Aorta (tissue), 5 donors: ENCODE measurements at regions not wholly inside any gene's neighbourhood (a gene's known extent, or its start where the extent isn't known, plus 50 kb on each side); places are given as distances from the start of the nearest gene placed in this dataset.

Experiments
- ATAC-seq: fragments of 200-7000 bp; cut with Tn5 transposase; one replicate; pipeline ENCODE4 v1.9.1; 2022; ENCODE audit warnings: moderate library complexity; ENCODE audit not compliant: low FRiP score
- DNase-seq, 2 donors: peaks; one replicate each; pipeline ENCODE4 v3.0.0-alpha.2; 2020
- H3K27ac ChIP-seq, 2 donors: one replicate each; pipeline ENCODE4 v1.5.1; 2013; ENCODE audit warnings: low read length in 2 of 2, mild to moderate bottlenecking in 2 of 2, moderate library complexity in 2 of 2, control low read depth in 1 of 2, inconsistent platforms in 1 of 2, low read depth in 1 of 2
- H3K27me3 ChIP-seq, 2 donors: one replicate each; pipeline ENCODE4 v1.6.1; 2013; ENCODE audit warnings: control low read depth in 1 of 2, low read length in 1 of 2, mild to moderate bottlenecking in 1 of 2, moderate library complexity in 1 of 2; ENCODE audit not compliant: insufficient read depth in 2 of 2, control insufficient read depth in 1 of 2
- H3K36me3 ChIP-seq, 2 donors: one replicate each; pipeline ENCODE4 v1.6.1; 2013; ENCODE audit warnings: control low read depth in 1 of 2, low read length in 1 of 2, mild to moderate bottlenecking in 1 of 2; ENCODE audit not compliant: insufficient read depth in 2 of 2, control insufficient read depth in 1 of 2
- H3K4me1 ChIP-seq, 2 donors: one replicate each; pipeline ENCODE4 v1.6.1; 2013; ENCODE audit warnings: low read length in 2 of 2, control low read depth in 1 of 2, mild to moderate bottlenecking in 1 of 2, moderate library complexity in 1 of 2; ENCODE audit not compliant: insufficient read depth in 2 of 2, control insufficient read depth in 1 of 2
- H3K4me3 ChIP-seq, 2 donors: one replicate each; pipeline ENCODE4 v1.5.1; 2013; ENCODE audit warnings: low read length in 2 of 2, control low read depth in 1 of 2, mild to moderate bottlenecking in 1 of 2
- H3K9me3 ChIP-seq: one replicate; pipeline ENCODE4 v1.6.1; 2013; ENCODE audit warnings: mild to moderate bottlenecking, low read length; ENCODE audit not compliant: control insufficient read depth
- WGBS, 2 donors: extraction: QIAGEN DNeasy Blood & Tissue Kit; methylation state at CpG; one replicate each; pipeline ENCODE4 v1.1.7; 2013; 5-methylcytosine and 5-hydroxymethylcytosine counted together
- intact Hi-C, 2 donors: fragments of 100-400 bp; cut with DNase I; formaldehyde crosslinking; loops; one replicate each; pipeline versions ENCODE4 v1.14.2 to v1.15.0; 2022
- donor health status: healthy with polysubstance abuse.
- donor health status: Bipolar disorder and iron deficiency.
- donor health status: DM: no; HTN: no; CAD: no.
- donor health status: DM: no; HTN: no; CAD: no.
- donor health status: DM: yes; HTN: yes; CAD: no.

- Histone ChIP-seq H3K4me1 (peaks cover 0 to 2% of the 10 kb centered on the region in 2 donors), H3K27ac (no peak overlapping the region), H3K4me3 (no peak overlapping the region), H3K36me3 (no peaks in the 10 kb centered on the region), H3K27me3 (no peaks in the 10 kb centered on the region), H3K9me3 (no peaks in the 10 kb centered on the region)
- ATAC-seq = no peak
- intact Hi-C loops = loop anchor here in 1 of 2 donors (5.0 kb wide), 1 partner anchor 222 kb away; no protein-coding TSS in a partner anchor
- WGBS, 2 donors = 37 to 46% methylated on average over 5 of the region's 5 CpGs
- no peak for DNase-seq
These were observed 186.6 kb upstream of the HDAC9 start for GRCh38 chr7:18308938-18309337.

DNA sequence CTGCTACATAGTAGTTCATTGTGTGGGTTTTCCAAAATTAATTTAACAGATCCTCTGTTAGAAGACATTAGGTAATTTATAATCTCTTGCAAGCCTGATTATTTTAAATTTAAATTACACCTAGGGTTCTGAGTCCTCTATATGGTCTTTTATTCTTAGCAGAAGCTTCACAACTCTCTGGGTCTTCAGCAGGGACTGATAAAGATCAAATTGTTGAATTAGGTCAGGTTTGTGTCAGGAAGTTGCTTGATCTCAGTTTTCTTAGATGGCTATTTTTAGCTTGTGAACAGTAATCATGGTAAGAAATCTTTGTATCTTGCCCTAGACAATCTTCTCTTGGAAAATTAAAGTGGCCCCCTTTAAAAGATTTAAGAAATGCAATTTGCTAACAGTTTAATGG lies 183.1 kb upstream of the HDAC9 start:
- Histone ChIP-seq H3K9me3 (no peaks in the 10 kb centered on the region), H3K4me3 (no peak overlapping the region), H3K4me1 (no peaks in the 10 kb centered on the region), H3K36me3 (no peaks in the 10 kb centered on the region), H3K27ac (no peak overlapping the region), H3K27me3 (no peaks in the 10 kb centered on the region)
- intact Hi-C loops = no loop called here
- DNase-seq = no peak
- no peak for ATAC-seq

GRCh38 chr7:18313965-18314364 lies 181.6 kb upstream of the HDAC9 start:
- no peaks in the 10 kb centered on the region for H3K27me3 ChIP-seq
- H3K9me3 ChIP-seq = no peaks in the 10 kb centered on the region
- no peak overlapping the region for H3K4me3 ChIP-seq
- ATAC-seq (no peak), DNase-seq (no peak)
- no peaks in the 10 kb centered on the region for H3K4me1 ChIP-seq
- intact Hi-C loops = no loop called here
- H3K27ac ChIP-seq = no peak overlapping the region
- H3K36me3 ChIP-seq = no peaks in the 10 kb centered on the region

GRCh38 chr7:18315241-18315640 lies 180.3 kb upstream of the HDAC9 start:
- no peak for DNase-seq
- Histone ChIP-seq H3K27ac (no peak overlapping the region), H3K27me3 (no peaks in the 10 kb centered on the region), H3K4me3 (no peak overlapping the region), H3K9me3 (no peaks in the 10 kb centered on the region), H3K4me1 (no peaks in the 10 kb centered on the region), H3K36me3 (no peaks in the 10 kb centered on the region)
- WGBS, 2 donors = 84 to 97% methylated on average over 2 of the region's 2 CpGs
- ATAC-seq = no peak
- intact Hi-C loops = no loop called here

- Histone ChIP-seq H3K27ac (no peak overlapping the region), H3K36me3 (no peaks in the 10 kb centered on the region), H3K4me1 (no peaks in the 10 kb centered on the region), H3K4me3 (no peak overlapping the region), H3K27me3 (no peaks in the 10 kb centered on the region), H3K9me3 (no peaks in the 10 kb centered on the region)
- intact Hi-C loops = no loop called here
- DNase-seq (no peak), ATAC-seq (no peak)
- WGBS, 2 donors = 95 to 97% methylated on average over 2 of the region's 2 CpGs
These were observed 177.6 kb upstream of the HDAC9 start for GRCh38 chr7:18317941-18318340.

DNA sequence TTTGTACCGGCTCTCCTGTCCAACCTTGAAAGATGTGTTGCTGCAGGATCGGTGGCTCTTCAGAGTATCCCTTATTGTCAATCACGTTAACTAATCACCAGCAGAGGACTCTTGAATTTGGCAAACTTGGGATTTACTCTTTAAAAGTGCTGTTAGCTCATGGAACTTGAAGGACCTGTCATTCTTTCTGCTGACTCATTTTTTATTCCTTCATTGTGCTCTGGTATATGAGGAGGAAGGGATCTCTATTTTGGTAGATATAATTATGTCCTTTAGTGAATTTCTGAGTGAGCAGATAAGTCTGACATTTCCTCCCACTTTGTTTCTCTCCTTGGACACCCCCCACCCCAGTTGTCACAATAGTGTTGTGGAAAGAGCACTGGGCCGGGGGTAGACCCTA lies 175.1 kb upstream of the HDAC9 start:
- Histone ChIP-seq H3K36me3 (no peaks in the 10 kb centered on the region), H3K4me3 (no peak overlapping the region), H3K9me3 (no peaks in the 10 kb centered on the region), H3K4me1 (no peaks in the 10 kb centered on the region), H3K27me3 (no peaks in the 10 kb centered on the region), H3K27ac (no peak overlapping the region)
- ATAC-seq (no peak), DNase-seq (no peak)
- 81 to 86% methylated on average over 4 of the region's 4 CpGs for WGBS, 2 donors
- intact Hi-C loops = no loop called here

DNA sequence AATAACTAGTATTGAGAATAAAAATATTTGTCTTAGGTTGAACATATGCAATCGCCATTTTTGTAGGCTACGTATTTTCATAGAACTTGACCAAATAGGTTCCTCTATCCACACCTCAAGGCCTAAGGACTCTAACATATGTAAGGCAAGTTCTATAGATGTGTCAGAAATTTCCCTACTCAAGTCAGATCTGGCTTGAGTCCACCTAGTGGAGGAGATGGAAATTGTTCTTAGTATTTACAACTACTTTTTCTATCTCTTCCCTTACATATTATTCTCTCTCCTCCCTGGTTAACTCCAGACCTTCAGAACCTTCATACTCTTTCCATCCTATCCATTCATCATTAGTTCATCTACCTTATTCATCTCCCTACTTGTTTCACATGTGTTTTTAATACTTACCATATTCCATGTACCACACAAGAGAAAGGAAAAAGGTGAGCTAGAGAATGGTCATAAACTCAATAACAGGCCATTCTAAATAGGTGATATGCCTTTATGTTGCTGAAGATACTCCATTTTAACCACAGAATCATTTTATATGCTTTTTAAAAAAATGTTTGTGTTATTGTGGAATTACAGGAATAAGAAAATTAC lies 174.5 kb upstream of the HDAC9 start:
- no peak overlapping the region for H3K4me3 ChIP-seq
- no peaks in the 10 kb centered on the region for H3K36me3 ChIP-seq
- no peak overlapping the region for H3K27ac ChIP-seq
- DNase-seq (no peak), ATAC-seq (no peak)
- H3K27me3 ChIP-seq = no peaks in the 10 kb centered on the region
- intact Hi-C loops = no loop called here
- WGBS, 2 donors = 85 to 86% methylated on average over 2 of the region's 2 CpGs
- H3K4me1 ChIP-seq = no peaks in the 10 kb centered on the region
- no peaks in the 10 kb centered on the region for H3K9me3 ChIP-seq

- intact Hi-C loops = loop anchor here in 1 of 2 donors (10.0 kb wide), 2 partner anchors 116 to 246 kb away; no protein-coding TSS in a partner anchor
- Histone ChIP-seq H3K4me1 (no peaks in the 10 kb centered on the region), H3K36me3 (no peaks in the 10 kb centered on the region), H3K27me3 (no peaks in the 10 kb centered on the region), H3K9me3 (no peaks in the 10 kb centered on the region), H3K4me3 (no peak overlapping the region), H3K27ac (no peak overlapping the region)
- ATAC-seq = no peak
- no peak for DNase-seq
These were observed 165.0 kb upstream of the HDAC9 start for GRCh38 chr7:18330548-18330947.

DNA sequence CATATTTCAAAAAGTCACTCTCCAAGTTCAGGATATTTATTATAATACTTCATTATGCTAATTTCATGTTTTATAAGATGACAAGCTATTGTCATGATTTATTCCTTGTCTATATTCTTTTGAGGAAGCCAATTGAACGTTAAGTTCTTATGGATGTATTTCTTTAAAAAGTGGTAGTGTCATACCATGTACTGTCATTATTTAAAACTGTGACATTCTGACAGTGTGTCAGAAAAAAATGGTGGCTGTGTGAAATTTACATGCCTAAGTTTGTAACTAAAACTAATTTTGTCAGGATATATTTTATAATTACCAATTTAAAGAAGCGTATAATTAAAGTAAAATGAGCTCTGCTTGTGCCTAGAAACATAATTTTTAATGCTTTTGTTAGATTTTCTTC lies 158.9 kb upstream of the HDAC9 start:
- no peak for ATAC-seq
- Histone ChIP-seq H3K36me3 (no peaks in the 10 kb centered on the region), H3K4me1 (no peaks in the 10 kb centered on the region), H3K4me3 (no peak overlapping the region), H3K27me3 (no peaks in the 10 kb centered on the region), H3K27ac (no peak overlapping the region), H3K9me3 (no peaks in the 10 kb centered on the region)
- intact Hi-C loops = loop anchor here in 1 of 2 donors (10.0 kb wide), 2 partner anchors 122 to 252 kb away; no protein-coding TSS in a partner anchor
- no peak for DNase-seq
- WGBS, 2 donors = 74 to 86% methylated on average over 2 of the region's 2 CpGs
